ENCODE measurements at regions not wholly inside any gene's neighbourhood (a gene's known extent, or its start where the extent isn't known, plus 50 kb on each side); places are given as distances from the start of the nearest gene placed in this dataset.

DNA sequence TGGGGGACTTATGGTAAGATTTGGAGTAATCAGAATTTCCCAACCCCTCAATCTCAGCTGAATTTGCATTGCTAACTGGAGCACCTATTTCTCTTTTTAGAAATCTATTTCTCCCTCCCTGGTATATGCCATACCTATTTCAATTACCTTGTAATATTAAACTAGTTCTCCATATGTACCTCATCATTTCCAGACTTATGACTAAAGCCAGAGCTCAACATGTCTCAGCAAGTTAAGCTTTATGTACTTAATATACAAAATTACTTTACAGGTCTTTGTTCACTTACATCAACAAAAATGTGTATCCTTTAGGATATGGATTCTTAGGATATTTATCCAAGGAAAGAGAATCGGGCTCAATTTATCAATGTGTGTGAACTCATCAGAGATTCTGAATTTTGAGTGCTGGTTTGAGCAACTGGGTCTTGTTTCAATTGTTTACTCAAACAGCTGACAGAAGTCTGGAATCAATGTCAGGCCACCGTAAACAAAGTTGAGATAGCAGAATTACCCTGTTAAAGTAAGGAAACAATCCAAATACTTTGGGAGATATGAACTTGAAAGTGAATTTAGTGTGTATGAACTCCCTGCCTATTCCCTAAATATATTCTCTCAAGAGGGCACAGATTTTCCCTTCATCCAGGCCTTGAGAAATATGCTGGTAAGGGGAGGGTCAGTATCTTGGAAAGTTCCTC, 199.6 kb downstream of the VEGFC start:
- no peak for TF ChIP-seq ESRRG (CRISPR knock-in tag; IDR thresholded peaks at IDR 0.05)
- no peak for TF ChIP-seq PPARA (CRISPR knock-in tag; IDR thresholded peaks at IDR 0.05; ENCODE audit: borderline replicate concordance)
- TF ChIP-seq GLIS3 (CRISPR knock-in tag; IDR thresholded peaks at IDR 0.05), result no peak
- TF ChIP-seq ARNTL (CRISPR knock-in tag; IDR thresholded peaks at IDR 0.05; ENCODE audit: borderline replicate concordance, low read depth), result no peak
- TF ChIP-seq, protein P1, sequence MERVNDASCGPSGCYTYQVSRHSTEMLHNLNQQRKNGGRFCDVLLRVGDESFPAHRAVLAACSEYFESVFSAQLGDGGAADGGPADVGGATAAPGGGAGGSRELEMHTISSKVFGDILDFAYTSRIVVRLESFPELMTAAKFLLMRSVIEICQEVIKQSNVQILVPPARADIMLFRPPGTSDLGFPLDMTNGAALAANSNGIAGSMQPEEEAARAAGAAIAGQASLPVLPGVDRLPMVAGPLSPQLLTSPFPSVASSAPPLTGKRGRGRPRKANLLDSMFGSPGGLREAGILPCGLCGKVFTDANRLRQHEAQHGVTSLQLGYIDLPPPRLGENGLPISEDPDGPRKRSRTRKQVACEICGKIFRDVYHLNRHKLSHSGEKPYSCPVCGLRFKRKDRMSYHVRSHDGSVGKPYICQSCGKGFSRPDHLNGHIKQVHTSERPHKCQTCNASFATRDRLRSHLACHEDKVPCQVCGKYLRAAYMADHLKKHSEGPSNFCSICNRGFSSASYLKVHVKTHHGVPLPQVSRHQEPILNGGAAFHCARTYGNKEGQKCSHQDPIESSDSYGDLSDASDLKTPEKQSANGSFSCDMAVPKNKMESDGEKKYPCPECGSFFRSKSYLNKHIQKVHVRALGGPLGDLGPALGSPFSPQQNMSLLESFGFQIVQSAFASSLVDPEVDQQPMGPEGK (CRISPR knock-in tag; IDR thresholded peaks at IDR 0.05; ENCODE audit: borderline replicate concordance), result no peak
- TF ChIP-seq OSR1 (CRISPR knock-in tag; IDR thresholded peaks at IDR 0.05), result no peak
- TF ChIP-seq CSRNP3 (CRISPR knock-in tag; IDR thresholded peaks at IDR 0.05), result no peak
- no peak for TF ChIP-seq ZNF565 (CRISPR knock-in tag; conservative IDR thresholded peaks at IDR 0.05; ENCODE audit: low read depth)
- TF ChIP-seq, protein P2, sequence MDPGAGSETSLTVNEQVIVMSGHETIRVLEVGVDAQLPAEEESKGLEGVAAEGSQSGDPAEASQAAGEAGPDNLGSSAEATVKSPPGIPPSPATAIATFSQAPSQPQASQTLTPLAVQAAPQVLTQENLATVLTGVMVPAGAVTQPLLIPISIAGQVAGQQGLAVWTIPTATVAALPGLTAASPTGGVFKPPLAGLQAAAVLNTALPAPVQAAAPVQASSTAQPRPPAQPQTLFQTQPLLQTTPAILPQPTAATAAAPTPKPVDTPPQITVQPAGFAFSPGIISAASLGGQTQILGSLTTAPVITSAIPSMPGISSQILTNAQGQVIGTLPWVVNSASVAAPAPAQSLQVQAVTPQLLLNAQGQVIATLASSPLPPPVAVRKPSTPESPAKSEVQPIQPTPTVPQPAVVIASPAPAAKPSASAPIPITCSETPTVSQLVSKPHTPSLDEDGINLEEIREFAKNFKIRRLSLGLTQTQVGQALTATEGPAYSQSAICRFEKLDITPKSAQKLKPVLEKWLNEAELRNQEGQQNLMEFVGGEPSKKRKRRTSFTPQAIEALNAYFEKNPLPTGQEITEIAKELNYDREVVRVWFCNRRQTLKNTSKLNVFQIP (CRISPR knock-in tag; IDR thresholded peaks at IDR 0.05; ENCODE audit: borderline replicate concordance, low read depth), result no peak
- TF ChIP-seq BACH2 (CRISPR knock-in tag; IDR thresholded peaks at IDR 0.05; ENCODE audit: borderline replicate concordance), result no peak
- no peak for TF ChIP-seq TCF4 (CRISPR knock-in tag; IDR thresholded peaks at IDR 0.05; ENCODE audit: borderline replicate concordance)
- TF ChIP-seq ZC3H10 (CRISPR knock-in tag; IDR thresholded peaks at IDR 0.05), result no peak
- no peak for TF ChIP-seq TOX (CRISPR knock-in tag; IDR thresholded peaks at IDR 0.05; ENCODE audit: borderline replicate concordance)
- TF ChIP-seq ZNF8 (CRISPR knock-in tag; IDR thresholded peaks at IDR 0.05), result no peak
- no peak for ATAC-seq

- no peak for TF ChIP-seq ARNTL (CRISPR knock-in tag; IDR thresholded peaks at IDR 0.05; ENCODE audit: borderline replicate concordance, low read depth)
- no peak for TF ChIP-seq RARB (CRISPR knock-in tag; IDR thresholded peaks at IDR 0.05)
- TF ChIP-seq CSDC2 (CRISPR knock-in tag; IDR thresholded peaks at IDR 0.05), result no peak
- ATAC-seq, result no peak
These were observed 198.8 kb downstream of the VEGFC start for GRCh38 chr4:176593943-176594342.

DNA sequence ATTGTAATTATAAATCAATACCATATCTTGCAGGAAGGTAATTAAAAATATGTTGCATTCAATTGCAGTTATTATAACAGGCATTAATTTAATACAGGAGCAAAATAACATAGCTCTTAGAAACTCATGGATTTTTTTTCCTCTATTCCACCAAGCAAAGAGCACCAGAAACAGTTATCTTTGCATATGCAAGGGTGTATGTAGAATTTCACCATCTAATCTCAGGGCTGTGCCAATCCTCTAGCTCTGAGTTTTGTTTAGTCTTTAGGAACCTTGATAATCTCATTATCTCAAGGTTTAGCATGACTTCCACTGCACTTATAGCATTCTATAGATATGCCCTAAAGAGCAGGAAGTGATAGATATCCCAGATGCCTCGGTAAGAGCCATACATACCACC, 197.5 kb downstream of the VEGFC start:
- no peak for ATAC-seq
- TF ChIP-seq OSR1 (CRISPR knock-in tag; IDR thresholded peaks at IDR 0.05) (no peak), GLIS3 (CRISPR knock-in tag; IDR thresholded peaks at IDR 0.05) (no peak), ESRRG (CRISPR knock-in tag; IDR thresholded peaks at IDR 0.05) (no peak), CSRNP3 (CRISPR knock-in tag; IDR thresholded peaks at IDR 0.05) (no peak), ZNF70 (CRISPR knock-in tag; IDR thresholded peaks at IDR 0.05) (no peak), TSHZ2 (CRISPR knock-in tag; IDR thresholded peaks at IDR 0.05) (no peak), ZC3H10 (CRISPR knock-in tag; IDR thresholded peaks at IDR 0.05) (no peak), ISL1 (CRISPR knock-in tag; IDR thresholded peaks at IDR 0.05) (no peak), SNAI2 (CRISPR knock-in tag; IDR thresholded peaks at IDR 0.05) (no peak), ZFP30 (CRISPR knock-in tag; IDR thresholded peaks at IDR 0.05) (no peak), ARNTL (CRISPR knock-in tag; IDR thresholded peaks at IDR 0.05; ENCODE audit: borderline replicate concordance, low read depth) (no peak), ZNF565 (CRISPR knock-in tag; conservative IDR thresholded peaks at IDR 0.05; ENCODE audit: low read depth) (no peak), ZNF8 (CRISPR knock-in tag; IDR thresholded peaks at IDR 0.05) (no peak), CREB5 (CRISPR knock-in tag; IDR thresholded peaks at IDR 0.05; ENCODE audit: low read depth) (no peak), ZFP3 (CRISPR knock-in tag; IDR thresholded peaks at IDR 0.05) (no peak), BACH2 (CRISPR knock-in tag; IDR thresholded peaks at IDR 0.05; ENCODE audit: borderline replicate concordance) (no peak)
- TF ChIP-seq, protein P2 (CRISPR knock-in tag; IDR thresholded peaks at IDR 0.05; ENCODE audit: borderline replicate concordance, low read depth), result no peak

Measured in SK-N-SH treated with all-trans-retinoic acid at 6 μM for 48 hours (cell line).